ENCODE measurements at regions not wholly inside any gene's neighbourhood (a gene's known extent, or its start where the extent isn't known, plus 50 kb on each side); places are given as distances from the start of the nearest gene placed in this dataset.

GRCh38 chr6:112502351-112503090, 155.4 kb downstream of the RFPL4B start:
- TF ChIP-seq POLR2A (IDR thresholded peaks at IDR 0.05; ENCODE audit: extremely low read depth, insufficient read length) = no peak
- TF ChIP-seq, protein P1, sequence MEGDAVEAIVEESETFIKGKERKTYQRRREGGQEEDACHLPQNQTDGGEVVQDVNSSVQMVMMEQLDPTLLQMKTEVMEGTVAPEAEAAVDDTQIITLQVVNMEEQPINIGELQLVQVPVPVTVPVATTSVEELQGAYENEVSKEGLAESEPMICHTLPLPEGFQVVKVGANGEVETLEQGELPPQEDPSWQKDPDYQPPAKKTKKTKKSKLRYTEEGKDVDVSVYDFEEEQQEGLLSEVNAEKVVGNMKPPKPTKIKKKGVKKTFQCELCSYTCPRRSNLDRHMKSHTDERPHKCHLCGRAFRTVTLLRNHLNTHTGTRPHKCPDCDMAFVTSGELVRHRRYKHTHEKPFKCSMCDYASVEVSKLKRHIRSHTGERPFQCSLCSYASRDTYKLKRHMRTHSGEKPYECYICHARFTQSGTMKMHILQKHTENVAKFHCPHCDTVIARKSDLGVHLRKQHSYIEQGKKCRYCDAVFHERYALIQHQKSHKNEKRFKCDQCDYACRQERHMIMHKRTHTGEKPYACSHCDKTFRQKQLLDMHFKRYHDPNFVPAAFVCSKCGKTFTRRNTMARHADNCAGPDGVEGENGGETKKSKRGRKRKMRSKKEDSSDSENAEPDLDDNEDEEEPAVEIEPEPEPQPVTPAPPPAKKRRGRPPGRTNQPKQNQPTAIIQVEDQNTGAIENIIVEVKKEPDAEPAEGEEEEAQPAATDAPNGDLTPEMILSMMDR (IDR thresholded peaks at IDR 0.05; ENCODE audit: low read depth, low read length) = no peak

Data from NB4 (cell line).